Epithelial cell of esophagus (primary cell): ENCODE measurements at regions not wholly inside any gene's neighbourhood (a gene's known extent, or its start where the extent isn't known, plus 50 kb on each side); places are given as distances from the start of the nearest gene placed in this dataset.
"Not testable (repeated sequence)": the region's sequence is repeated elsewhere in the genome, so short reads cannot be mapped to it uniquely, and the experiment has no call there.

Experiments
- DNase-seq: peaks from one replicate; pipeline ENCODE4 v3.0.0; 2010; ENCODE audit warnings: low read depth
- H3K4me3 ChIP-seq: 2 replicates; pipeline ENCODE4 v1.5.1; 2011; ENCODE audit warnings: mild to moderate bottlenecking, low read length, control low read depth
- CTCF ChIP-seq: IDR thresholded peaks from 2 replicates; pipeline ENCODE4 v1.5.1; 2011; ENCODE audit warnings: low read depth, mild to moderate bottlenecking, low read length, control low read depth, inconsistent platforms; ENCODE audit not compliant: insufficient read depth; ENCODE audit errors: missing control alignments

- no peak for TF ChIP-seq CTCF
- no peak overlapping the region for H3K4me3 ChIP-seq
- peak; percentile 33 for DNase-seq
Measured at GRCh38 chr16:80104401-80104800, 436.4 kb upstream of the DYNLRB2 start.

- peak; percentile 95 for DNase-seq
- no peak overlapping the region for H3K4me3 ChIP-seq
- TF ChIP-seq CTCF: no peak
Measured at GRCh38 chr16:80103463-80103862, 437.3 kb upstream of the DYNLRB2 start.

- TF ChIP-seq CTCF: no peak
- no peak for DNase-seq
- H3K4me3 ChIP-seq: no peak overlapping the region
Measured at GRCh38 chr16:80100846-80101451, 439.8 kb upstream of the DYNLRB2 start.

GRCh38 chr16:80100186-80100585 is 440.6 kb upstream of the DYNLRB2 start:
- DNase-seq: no peak
- no peak for TF ChIP-seq CTCF
- no peak overlapping the region for H3K4me3 ChIP-seq

GRCh38 chr16:80097098-80097497 is 443.7 kb upstream of the DYNLRB2 start:
- H3K4me3 ChIP-seq: no peak overlapping the region
- TF ChIP-seq CTCF: no peak
- no peak for DNase-seq

GRCh38 chr16:80092681-80093080 is 448.1 kb upstream of the DYNLRB2 start:
- H3K4me3 ChIP-seq: no peak overlapping the region
- no peak for TF ChIP-seq CTCF
- peak; percentile 45 for DNase-seq

GRCh38 chr16:80091453-80091852 is 449.3 kb upstream of the DYNLRB2 start:
- not testable (repeated sequence) for H3K4me3 ChIP-seq
- peak; percentile 64 for DNase-seq

GRCh38 chr16:80085606-80086005 is 455.2 kb upstream of the DYNLRB2 start:
- TF ChIP-seq CTCF: no peak
- H3K4me3 ChIP-seq: no peak overlapping the region
- DNase-seq: peak; percentile 80
